ENCODE measurements at regions not wholly inside any gene's neighbourhood (a gene's known extent, or its start where the extent isn't known, plus 50 kb on each side); places are given as distances from the start of the nearest gene placed in this dataset.

DNA sequence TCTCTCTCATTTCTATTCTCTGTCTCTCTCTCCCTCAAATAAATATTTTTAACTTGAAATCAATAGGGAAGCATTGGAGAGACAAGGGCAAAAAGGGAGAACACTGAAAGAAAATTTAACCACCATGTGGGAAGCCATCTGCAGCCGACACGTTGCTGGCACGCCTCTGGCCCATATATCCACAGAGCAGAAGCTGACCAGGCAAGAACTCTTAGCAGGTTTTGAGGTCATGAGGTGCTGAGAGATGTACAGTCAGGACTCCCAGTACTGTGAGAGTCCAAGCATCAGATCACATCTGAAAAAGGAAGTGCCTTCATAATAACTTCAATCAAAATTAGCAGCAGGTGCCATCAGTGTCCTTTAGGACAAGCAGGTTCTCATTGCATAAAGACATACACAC, 156.6 kb downstream of the AKAIN1 start:
- no peaks in the 10 kb centered on the region for H3K9me3 ChIP-seq

GRCh38 chr18:5036523-5036922, 160.5 kb downstream of the AKAIN1 start:
- no peak overlapping the region for H3K27ac ChIP-seq
- no peak for ATAC-seq
- no peaks in the 10 kb centered on the region for H3K27me3 ChIP-seq (ENCODE audit: low read depth)
- intact Hi-C loops (cut with DNase I) = no loop called here
- no peaks in the 10 kb centered on the region for H3K4me1 ChIP-seq
- H3K36me3 ChIP-seq = no peaks in the 10 kb centered on the region
- no peak for DNase-seq
- peaks cover 5% of the 10 kb centered on the region for H3K9me3 ChIP-seq
- no peak overlapping the region for H3K4me3 ChIP-seq
- TF ChIP-seq CTCF (IDR thresholded peaks at IDR 0.05) = no peak

More for the DNA sequence above, 156.6 kb downstream of the AKAIN1 start:
- ATAC-seq (no peak), DNase-seq (no peak)
- TF ChIP-seq CTCF (IDR thresholded peaks at IDR 0.05) = no peak
- intact Hi-C loops (cut with DNase I) = no loop called here
- no peaks in the 10 kb centered on the region for H3K27me3 ChIP-seq (ENCODE audit: low read depth)
- H3K4me3 ChIP-seq = no peak overlapping the region
- no peaks in the 10 kb centered on the region for H3K4me1 ChIP-seq
- no peak overlapping the region for H3K27ac ChIP-seq
- no peaks in the 10 kb centered on the region for H3K36me3 ChIP-seq

DNA sequence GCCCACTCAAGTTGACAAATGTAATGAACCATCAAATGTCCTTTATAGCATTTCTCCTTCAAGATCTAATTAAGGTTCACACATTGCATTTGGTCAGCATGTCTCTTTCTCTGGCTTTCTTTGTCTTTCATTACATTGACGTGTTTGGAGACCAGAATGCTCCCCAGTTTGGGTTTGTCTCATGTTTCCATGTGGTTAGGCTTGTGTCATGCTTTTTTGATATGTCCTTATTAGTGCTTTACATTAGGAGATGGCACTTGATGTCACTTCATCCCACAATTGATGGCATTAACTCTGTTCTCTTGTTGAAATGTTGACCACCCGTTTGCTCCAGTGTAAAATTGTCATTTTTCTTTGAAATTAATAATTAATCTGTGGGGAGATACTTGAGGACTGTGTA, 165.8 kb downstream of the AKAIN1 start:
- ATAC-seq (no peak), DNase-seq (no peak)
- Histone ChIP-seq H3K27ac (no peak overlapping the region), H3K36me3 (no peaks in the 10 kb centered on the region), H3K9me3 (peaks cover 5% of the 10 kb centered on the region), H3K4me3 (no peak overlapping the region), H3K27me3 (ENCODE audit: low read depth) (no peaks in the 10 kb centered on the region), H3K4me1 (no peaks in the 10 kb centered on the region)
- TF ChIP-seq CTCF (IDR thresholded peaks at IDR 0.05) = no peak
- intact Hi-C loops (cut with DNase I) = no loop called here

GRCh38 chr18:5030636-5031035, 166.4 kb downstream of the AKAIN1 start:
- ATAC-seq = no peak
- H3K27me3 ChIP-seq (ENCODE audit: low read depth) = no peaks in the 10 kb centered on the region
- no peaks in the 10 kb centered on the region for H3K36me3 ChIP-seq
- no peaks in the 10 kb centered on the region for H3K4me1 ChIP-seq
- intact Hi-C loops (cut with DNase I) = no loop called here
- no peak for DNase-seq
- H3K27ac ChIP-seq = no peak overlapping the region
- no peak overlapping the region for H3K4me3 ChIP-seq
- TF ChIP-seq CTCF (IDR thresholded peaks at IDR 0.05) = no peak
- peaks cover 5% of the 10 kb centered on the region for H3K9me3 ChIP-seq

DNA sequence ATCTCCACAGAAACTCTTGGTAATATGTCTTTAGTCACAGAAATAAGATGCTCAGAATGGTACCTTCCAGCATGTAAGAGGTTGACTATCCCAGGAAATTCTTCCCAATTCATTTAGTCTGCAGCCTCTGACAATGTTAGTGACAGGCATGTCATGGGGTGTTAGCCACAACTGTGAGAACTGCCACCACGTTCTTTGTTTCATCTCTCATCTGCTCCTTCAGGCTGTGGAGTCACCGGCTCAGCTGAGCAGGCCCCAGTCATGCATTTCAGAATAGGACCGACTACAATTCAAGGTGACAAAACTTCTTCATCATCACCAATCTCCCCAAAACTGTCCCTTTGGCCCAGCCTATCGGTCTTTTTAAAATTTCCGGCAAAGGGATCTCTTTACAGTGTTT, 167.5 kb downstream of the AKAIN1 start:
- H3K4me1 ChIP-seq = no peaks in the 10 kb centered on the region
- ATAC-seq (no peak), DNase-seq (no peak)
- intact Hi-C loops (cut with DNase I) = no loop called here
- no peak overlapping the region for H3K4me3 ChIP-seq
- no peaks in the 10 kb centered on the region for H3K36me3 ChIP-seq
- H3K9me3 ChIP-seq = peaks cover 5% of the 10 kb centered on the region
- TF ChIP-seq CTCF (IDR thresholded peaks at IDR 0.05) = no peak
- no peaks in the 10 kb centered on the region for H3K27me3 ChIP-seq (ENCODE audit: low read depth)
- H3K27ac ChIP-seq = no peak overlapping the region

DNA sequence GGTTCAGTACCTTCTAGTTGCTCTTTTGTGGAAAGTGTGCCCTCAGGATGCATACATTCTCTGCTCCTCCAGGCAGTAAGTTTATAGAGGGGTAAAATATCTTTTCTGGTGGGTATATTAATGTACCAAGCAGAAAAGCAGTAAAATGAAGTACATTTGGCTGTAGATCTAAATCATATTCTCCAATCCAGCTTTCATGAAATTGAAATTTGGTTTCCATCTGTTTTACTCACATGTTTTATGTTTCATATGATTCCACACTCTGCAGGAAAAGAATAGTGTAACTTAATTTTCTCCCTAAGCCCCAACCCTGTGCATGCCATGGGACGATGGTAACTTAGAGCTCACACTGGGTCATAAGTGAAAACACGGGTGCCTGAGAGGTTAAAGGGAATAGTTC, 172.3 kb downstream of the AKAIN1 start:
- no peak for TF ChIP-seq CTCF (IDR thresholded peaks at IDR 0.05)
- H3K27me3 ChIP-seq (ENCODE audit: low read depth) = no peaks in the 10 kb centered on the region
- ATAC-seq (no peak), DNase-seq (no peak)
- intact Hi-C loops (cut with DNase I) = no loop called here
- no peaks in the 10 kb centered on the region for H3K36me3 ChIP-seq
- no peaks in the 10 kb centered on the region for H3K9me3 ChIP-seq
- H3K4me1 ChIP-seq = no peaks in the 10 kb centered on the region
- H3K27ac ChIP-seq = no peak overlapping the region
- no peak overlapping the region for H3K4me3 ChIP-seq
